ENCODE measurements at regions not wholly inside any gene's neighbourhood (a gene's known extent, or its start where the extent isn't known, plus 50 kb on each side); places are given as distances from the start of the nearest gene placed in this dataset.

DNA sequence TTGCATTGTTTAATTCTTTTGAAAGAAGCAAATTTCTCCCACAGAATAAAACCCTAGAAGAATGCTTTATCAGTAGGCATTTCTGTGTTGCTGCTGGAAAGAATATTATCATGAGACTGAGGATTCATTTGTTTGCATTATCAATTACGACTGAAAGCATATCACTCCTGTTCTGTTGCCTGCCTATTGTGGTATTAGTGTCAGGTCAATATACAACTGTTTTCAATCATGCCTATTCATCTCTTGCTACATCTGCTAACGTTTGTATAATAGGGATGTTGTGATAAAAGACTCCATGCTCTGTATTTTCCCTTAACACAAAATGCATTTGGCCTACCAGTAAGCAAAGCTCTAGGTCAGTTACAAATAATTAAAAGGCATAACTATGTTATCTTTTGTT lies 221.5 kb downstream of the PTPRC start:
- no peaks in the 10 kb centered on the region for H3K27me3 ChIP-seq
- no peaks in the 10 kb centered on the region for H3K36me3 ChIP-seq
- no peak for DNase-seq (ENCODE audit: low spot score in 2 of 2)
- WGBS: 65% methylated on average over 2 of the region's 2 CpGs
- no peak overlapping the region for H3K27ac ChIP-seq
- TF ChIP-seq POLR2AphosphoS5 (IDR thresholded peaks at IDR 0.05) (no peak), POLR2A (IDR thresholded peaks at IDR 0.05) (no peak), EP300 (IDR thresholded peaks at IDR 0.05) (no peak)
- TF ChIP-seq, protein P1, sequence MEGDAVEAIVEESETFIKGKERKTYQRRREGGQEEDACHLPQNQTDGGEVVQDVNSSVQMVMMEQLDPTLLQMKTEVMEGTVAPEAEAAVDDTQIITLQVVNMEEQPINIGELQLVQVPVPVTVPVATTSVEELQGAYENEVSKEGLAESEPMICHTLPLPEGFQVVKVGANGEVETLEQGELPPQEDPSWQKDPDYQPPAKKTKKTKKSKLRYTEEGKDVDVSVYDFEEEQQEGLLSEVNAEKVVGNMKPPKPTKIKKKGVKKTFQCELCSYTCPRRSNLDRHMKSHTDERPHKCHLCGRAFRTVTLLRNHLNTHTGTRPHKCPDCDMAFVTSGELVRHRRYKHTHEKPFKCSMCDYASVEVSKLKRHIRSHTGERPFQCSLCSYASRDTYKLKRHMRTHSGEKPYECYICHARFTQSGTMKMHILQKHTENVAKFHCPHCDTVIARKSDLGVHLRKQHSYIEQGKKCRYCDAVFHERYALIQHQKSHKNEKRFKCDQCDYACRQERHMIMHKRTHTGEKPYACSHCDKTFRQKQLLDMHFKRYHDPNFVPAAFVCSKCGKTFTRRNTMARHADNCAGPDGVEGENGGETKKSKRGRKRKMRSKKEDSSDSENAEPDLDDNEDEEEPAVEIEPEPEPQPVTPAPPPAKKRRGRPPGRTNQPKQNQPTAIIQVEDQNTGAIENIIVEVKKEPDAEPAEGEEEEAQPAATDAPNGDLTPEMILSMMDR (IDR thresholded peaks at IDR 0.05): no peak
- no peaks in the 10 kb centered on the region for H3K9me3 ChIP-seq
- H3K4me1 ChIP-seq: no peaks in the 10 kb centered on the region
- H3K4me3 ChIP-seq: no peak overlapping the region

DNA sequence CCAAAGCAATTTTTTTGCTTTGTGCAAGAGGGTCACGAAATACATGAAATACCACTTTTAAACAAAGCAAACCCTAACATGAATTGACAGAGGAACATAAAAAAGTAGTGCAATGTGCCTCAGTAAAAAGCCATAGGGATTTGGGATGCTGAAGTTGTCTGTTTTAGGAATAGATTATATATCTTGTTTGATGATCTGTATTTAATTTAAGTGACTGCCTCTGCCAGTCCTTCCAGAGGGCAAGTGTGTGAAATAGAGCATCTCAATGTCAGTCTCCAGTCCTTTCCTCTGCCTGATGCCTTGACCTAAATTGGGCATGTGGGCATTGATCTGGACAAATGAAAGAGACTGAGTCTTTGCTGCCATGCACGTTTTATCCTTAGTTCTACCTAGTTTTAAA lies 222.8 kb downstream of the PTPRC start:
- Histone ChIP-seq H3K27ac (no peak overlapping the region), H3K4me1 (no peaks in the 10 kb centered on the region), H3K4me3 (no peak overlapping the region), H3K9me3 (no peaks in the 10 kb centered on the region), H3K27me3 (no peaks in the 10 kb centered on the region), H3K36me3 (no peaks in the 10 kb centered on the region)
- TF ChIP-seq, protein P1 (IDR thresholded peaks at IDR 0.05): no peak
- TF ChIP-seq POLR2A (IDR thresholded peaks at IDR 0.05): no peak
- no peak for TF ChIP-seq POLR2AphosphoS5 (IDR thresholded peaks at IDR 0.05)
- no peak for TF ChIP-seq EP300 (IDR thresholded peaks at IDR 0.05)
- WGBS: 79% methylated on average over 2 of the region's 2 CpGs
- DNase-seq (ENCODE audit: low spot score in 2 of 2): no peak

DNA sequence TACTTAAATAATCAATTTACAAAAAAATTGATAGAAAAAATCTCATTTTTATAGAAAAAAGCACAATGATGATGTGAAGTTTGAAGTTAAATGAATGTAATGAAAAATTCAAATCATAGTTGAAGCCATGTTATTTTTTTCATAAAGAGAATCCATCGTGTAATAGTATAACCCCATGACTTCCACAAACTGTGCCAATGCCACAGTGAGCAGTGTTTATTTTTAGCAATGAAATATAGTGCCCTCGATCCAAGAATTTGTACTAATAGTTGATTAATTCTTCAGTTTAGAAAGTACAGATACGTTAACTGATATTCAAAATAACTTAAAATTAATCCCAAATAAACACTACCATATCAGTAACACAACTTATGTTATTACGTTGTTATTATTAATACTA lies 225.9 kb downstream of the PTPRC start:
- Histone ChIP-seq H3K27me3 (no peaks in the 10 kb centered on the region), H3K4me1 (no peaks in the 10 kb centered on the region), H3K27ac (no peak overlapping the region), H3K36me3 (no peaks in the 10 kb centered on the region), H3K9me3 (no peaks in the 10 kb centered on the region), H3K4me3 (no peak overlapping the region)
- 69% methylated on average over 4 of the region's 4 CpGs for WGBS
- TF ChIP-seq POLR2A (IDR thresholded peaks at IDR 0.05): no peak
- TF ChIP-seq POLR2AphosphoS5 (IDR thresholded peaks at IDR 0.05): no peak
- no peak for TF ChIP-seq EP300 (IDR thresholded peaks at IDR 0.05)
- no peak for DNase-seq (ENCODE audit: low spot score in 2 of 2)

DNA sequence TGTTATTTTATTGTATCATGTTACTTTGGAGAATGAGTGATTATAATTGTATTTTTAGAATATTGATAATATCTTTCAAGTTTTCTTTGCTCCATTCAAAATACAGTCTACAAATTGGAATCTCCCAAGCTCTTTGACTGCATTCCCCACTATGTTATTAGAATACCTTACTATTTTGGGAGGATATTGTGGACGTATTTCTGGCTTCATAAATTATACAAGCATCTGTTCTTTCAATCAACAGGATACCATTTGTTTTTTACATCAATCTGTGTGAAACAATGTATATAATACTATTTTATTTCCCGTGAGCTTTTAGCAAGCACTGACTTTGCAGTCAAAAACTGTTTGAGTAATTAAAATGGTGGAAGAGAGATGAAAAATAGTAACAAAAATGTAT lies 226.5 kb downstream of the PTPRC start:
- Histone ChIP-seq H3K27me3 (no peaks in the 10 kb centered on the region), H3K36me3 (no peaks in the 10 kb centered on the region), H3K9me3 (no peaks in the 10 kb centered on the region), H3K4me1 (no peaks in the 10 kb centered on the region), H3K27ac (no peak overlapping the region), H3K4me3 (no peak overlapping the region)
- no peak for DNase-seq (ENCODE audit: low spot score in 2 of 2)
- 72% methylated on average over 2 of the region's 2 CpGs for WGBS
- TF ChIP-seq POLR2A (IDR thresholded peaks at IDR 0.05) (no peak), EP300 (IDR thresholded peaks at IDR 0.05) (no peak)
- TF ChIP-seq, protein P1 (IDR thresholded peaks at IDR 0.05): no peak

DNA sequence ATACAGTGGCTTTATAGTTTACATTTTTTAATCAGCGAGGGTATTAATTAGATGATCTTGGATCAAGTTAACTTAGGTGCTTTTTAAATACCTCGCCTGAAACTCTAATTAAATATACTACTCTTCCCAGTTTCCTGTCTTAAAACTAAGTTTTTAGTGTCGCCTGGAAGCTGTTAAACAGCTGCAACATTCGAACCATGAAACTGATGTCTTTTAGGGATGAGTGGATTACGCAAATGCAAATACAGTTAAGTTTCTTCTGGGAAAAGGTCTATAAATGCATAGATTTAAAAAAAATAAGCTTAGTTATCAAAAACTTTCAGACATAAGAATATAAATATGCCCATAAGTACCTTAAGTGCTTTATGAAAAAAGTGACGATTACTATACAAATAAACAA lies 228.3 kb downstream of the PTPRC start:
- no peak for TF ChIP-seq POLR2A (IDR thresholded peaks at IDR 0.05)
- TF ChIP-seq, protein P1 (IDR thresholded peaks at IDR 0.05): no peak
- no peak for TF ChIP-seq EP300 (IDR thresholded peaks at IDR 0.05)
- no peak for TF ChIP-seq POLR2AphosphoS5 (IDR thresholded peaks at IDR 0.05)
- no peak for DNase-seq (ENCODE audit: low spot score in 2 of 2)
- Histone ChIP-seq H3K9me3 (no peaks in the 10 kb centered on the region), H3K36me3 (no peaks in the 10 kb centered on the region), H3K27ac (no peak overlapping the region), H3K27me3 (no peaks in the 10 kb centered on the region), H3K4me1 (no peaks in the 10 kb centered on the region), H3K4me3 (no peak overlapping the region)
- 85% methylated on average over 6 of the region's 6 CpGs for WGBS

DNA sequence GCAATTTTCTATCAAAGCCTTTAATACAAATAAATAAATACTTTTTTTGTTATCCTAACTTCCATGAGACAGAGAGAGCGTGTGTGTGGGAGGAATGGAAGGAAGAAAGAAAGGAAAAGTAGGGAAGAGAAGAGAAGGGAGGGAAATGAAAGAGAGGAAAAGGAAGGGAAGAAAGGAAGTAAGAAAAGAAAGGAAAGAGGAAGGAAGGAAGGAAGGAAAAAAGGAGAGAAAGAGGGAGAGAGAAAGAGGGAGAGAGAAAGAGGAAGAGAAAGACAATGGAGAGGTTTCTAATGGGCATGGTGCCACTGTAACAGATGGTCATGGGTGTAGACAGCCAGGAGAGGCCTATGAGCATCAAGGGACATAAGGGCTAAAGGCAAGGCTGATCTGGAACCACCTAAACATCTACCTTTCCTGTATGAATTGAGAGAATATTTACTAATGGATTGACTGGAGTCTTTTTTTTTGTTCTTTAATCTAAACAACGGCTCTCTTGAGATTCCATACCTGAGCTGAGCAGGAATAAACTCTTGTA lies 234.9 kb downstream of the PTPRC start:
- Histone ChIP-seq H3K36me3 (no peaks in the 10 kb centered on the region), H3K9me3 (no peaks in the 10 kb centered on the region), H3K4me3 (no peak overlapping the region), H3K27me3 (no peaks in the 10 kb centered on the region), H3K27ac (no peak overlapping the region), H3K4me1 (no peaks in the 10 kb centered on the region)
- TF ChIP-seq POLR2AphosphoS5 (IDR thresholded peaks at IDR 0.05) (no peak), POLR2A (IDR thresholded peaks at IDR 0.05) (no peak), EP300 (IDR thresholded peaks at IDR 0.05) (no peak)
- TF ChIP-seq, protein P1 (IDR thresholded peaks at IDR 0.05): no peak
- 97% methylated on average over 2 of the region's 2 CpGs for WGBS
- DNase-seq (ENCODE audit: low spot score in 2 of 2): no peak

Measured in suprapubic skin (tissue), 4 donors.